ENCODE measurements at regions not wholly inside any gene's neighbourhood (a gene's known extent, or its start where the extent isn't known, plus 50 kb on each side); places are given as distances from the start of the nearest gene placed in this dataset.

GRCh38 chr15:81987628-81988027, 58.2 kb downstream of the MEX3B start:
- DNase-seq = no peak

GRCh38 chr15:81983497-81983896, 62.3 kb downstream of the MEX3B start:
- DNase-seq = no peak

- DNase-seq = no peak
These were observed 63.0 kb downstream of the MEX3B start for GRCh38 chr15:81982808-81983207.

- peak in 1 of 2 experiments; percentile 1 for DNase-seq
These were observed 63.9 kb downstream of the MEX3B start for GRCh38 chr15:81981908-81982307.

GRCh38 chr15:81977464-81977863, 68.4 kb downstream of the MEX3B start:
- DNase-seq = no peak

GRCh38 chr15:81968691-81969090, 77.1 kb downstream of the MEX3B start:
- no peak for DNase-seq

- DNase-seq = no peak
These were observed 79.2 kb downstream of the MEX3B start for GRCh38 chr15:81966631-81967030.

GRCh38 chr15:81962482-81962881, 83.3 kb downstream of the MEX3B start:
- no peak for DNase-seq

- DNase-seq = no peak
These were observed 86.6 kb downstream of the MEX3B start for GRCh38 chr15:81959196-81959595.

GRCh38 chr15:81957698-81958097, 88.1 kb downstream of the MEX3B start:
- no peak for DNase-seq

GRCh38 chr15:81955382-81956062, 90.3 kb downstream of the MEX3B start:
- no peak for DNase-seq

GRCh38 chr15:81954158-81954783, 91.5 kb downstream of the MEX3B start:
- no peak for DNase-seq

GRCh38 chr15:81950841-81951414, 94.9 kb downstream of the MEX3B start:
- DNase-seq = no peak

GRCh38 chr15:81948751-81949150, 97.1 kb downstream of the MEX3B start:
- no peak for DNase-seq

GRCh38 chr15:81948222-81948621, 97.6 kb downstream of the MEX3B start:
- no peak for DNase-seq

- DNase-seq = no peak
These were observed 98.3 kb downstream of the MEX3B start for GRCh38 chr15:81947548-81947947.

- DNase-seq = no peak
These were observed 100.7 kb downstream of the MEX3B start for GRCh38 chr15:81945014-81945615.

- no peak for DNase-seq
These were observed 103.1 kb downstream of the MEX3B start for GRCh38 chr15:81942655-81943195.

GRCh38 chr15:81942157-81942556, 103.7 kb downstream of the MEX3B start:
- DNase-seq = no peak

- no peak for DNase-seq
These were observed 104.3 kb downstream of the MEX3B start for GRCh38 chr15:81941479-81941878.

GRCh38 chr15:81940467-81941451, 105.1 kb downstream of the MEX3B start:
- DNase-seq = no peak

Measured in NCI-H446 (cell line).